HT-29 (cell line): ENCODE measurements at regions not wholly inside any gene's neighbourhood (a gene's known extent, or its start where the extent isn't known, plus 50 kb on each side); places are given as distances from the start of the nearest gene placed in this dataset. TPM values are rescaled to one million over a fixed set of nuclear protein-coding genes. Genes with fewer than 3 reads are reported as not detected.

Experiments
- small RNA-seq: library from RNA; depleted of rRNA; stranded (forward); fragments of <200 nt; gene quantifications from one replicate; pipeline ENCODE3, GENCODE V24; 2014

Small RNA genes lying in the stretch of these regions (small RNA-seq; reads per million reads assigned to genes)
- gene AL445264.1 (not detected), gene RNU6-54P (not detected)
